ENCODE measurements at regions not wholly inside any gene's neighbourhood (a gene's known extent, or its start where the extent isn't known, plus 50 kb on each side); places are given as distances from the start of the nearest gene placed in this dataset.
A peak's percentile ranks its signal among the peaks of the same experiment; 100 is the strongest.
"Not testable (repeated sequence)": the region's sequence is repeated elsewhere in the genome, so short reads cannot be mapped to it uniquely, and the experiment has no call there.

- no peak for DNase-seq
These were observed 85.7 kb upstream of the SHB start for GRCh38 chr9:38154501-38155421.

GRCh38 chr9:38153910-38154291 lies 84.9 kb upstream of the SHB start:
- DNase-seq, result no peak

- no peak for DNase-seq
These were observed 84.3 kb upstream of the SHB start for GRCh38 chr9:38153152-38153909.

GRCh38 chr9:38149647-38150046 lies 80.6 kb upstream of the SHB start:
- DNase-seq, result no peak

- DNase-seq, result no peak
These were observed 77.8 kb upstream of the SHB start for GRCh38 chr9:38146844-38147243.

- no peak for DNase-seq
These were observed 76.6 kb upstream of the SHB start for GRCh38 chr9:38145526-38146053.

- DNase-seq, result peak; percentile 44
These were observed 75.4 kb upstream of the SHB start for GRCh38 chr9:38144421-38144820.

- peak; percentile 83 for DNase-seq
These were observed 72.9 kb upstream of the SHB start for GRCh38 chr9:38141746-38142591.

- no peak for DNase-seq
These were observed 69.2 kb upstream of the SHB start for GRCh38 chr9:38138276-38138675.

GRCh38 chr9:38137342-38137741 lies 68.3 kb upstream of the SHB start:
- no peak for DNase-seq

- DNase-seq, result no peak
These were observed 67.4 kb upstream of the SHB start for GRCh38 chr9:38136386-38136785.

- DNase-seq, result no peak
These were observed 65.7 kb upstream of the SHB start for GRCh38 chr9:38134611-38135237.

- DNase-seq, result no peak
These were observed 64.6 kb upstream of the SHB start for GRCh38 chr9:38133595-38133994.

- no peak for DNase-seq
These were observed 63.9 kb upstream of the SHB start for GRCh38 chr9:38132956-38133355.

GRCh38 chr9:38131729-38132128 lies 62.7 kb upstream of the SHB start:
- no peak for DNase-seq

GRCh38 chr9:38130724-38131123 lies 61.7 kb upstream of the SHB start:
- DNase-seq, result no peak

- DNase-seq, result no peak
These were observed 60.3 kb upstream of the SHB start for GRCh38 chr9:38129366-38129765.

GRCh38 chr9:38128752-38129270 lies 59.8 kb upstream of the SHB start:
- no peak for DNase-seq

- DNase-seq, result peak; percentile 8
These were observed 58.3 kb upstream of the SHB start for GRCh38 chr9:38127271-38127839.

- no peak for DNase-seq
These were observed 57.7 kb upstream of the SHB start for GRCh38 chr9:38126730-38127129.

GRCh38 chr9:38125889-38126288 lies 56.9 kb upstream of the SHB start:
- no peak for DNase-seq

GRCh38 chr9:38123359-38123758 lies 54.3 kb upstream of the SHB start:
- DNase-seq, result not testable (repeated sequence)
